ENCODE measurements at regions not wholly inside any gene's neighbourhood (a gene's known extent, or its start where the extent isn't known, plus 50 kb on each side); places are given as distances from the start of the nearest gene placed in this dataset.

DNA sequence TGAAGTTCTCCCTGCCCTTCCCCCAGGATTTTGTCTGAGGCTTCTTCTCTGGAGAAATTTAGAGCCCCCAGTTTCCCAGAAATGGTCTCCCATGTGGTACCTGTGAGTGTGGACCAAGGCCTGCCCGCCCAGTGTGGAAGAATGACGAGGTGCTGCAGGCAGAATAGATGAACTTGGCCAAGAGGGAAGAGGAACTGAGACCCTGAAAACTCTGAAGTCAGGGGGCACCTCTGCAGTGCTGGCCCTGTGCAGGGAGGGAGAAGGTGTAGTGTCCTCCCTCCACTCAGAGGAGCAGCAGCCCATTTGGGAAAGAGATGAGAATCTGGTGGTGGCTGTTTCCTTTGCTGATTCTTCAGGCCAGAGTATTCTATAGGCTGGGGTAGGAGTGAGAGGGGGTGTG is 115.2 kb upstream of the PCGF5 start:
- Histone ChIP-seq H3K4me3 (ENCODE audit: control insufficient read depth in 2 of 3, extremely low read depth in 1 of 3, insufficient read depth in 2 of 3, low read depth in 1 of 3, low read length in 3 of 3) (no peak overlapping the region), H4K20me1 (ENCODE audit: control insufficient read depth, extremely low read depth, insufficient read depth, low read length) (no peaks in the 10 kb centered on the region), H3K9ac (ENCODE audit: control insufficient read depth, extremely low read depth, insufficient read depth, low read length) (no peak overlapping the region), H3K4me1 (ENCODE audit: control insufficient read depth, extremely low read depth, insufficient read depth, low read length) (no peaks in the 10 kb centered on the region), H3K27me3 (ENCODE audit: control insufficient read depth, extremely low read depth, insufficient read depth, low read length) (peaks cover 7% of the 10 kb centered on the region), H3K9me3 (ENCODE audit: control insufficient read depth, low read depth, low read length) (no peaks in the 10 kb centered on the region), H3K9me1 (ENCODE audit: control insufficient read depth, extremely low read depth, insufficient read depth, low read length) (no peaks in the 10 kb centered on the region), H3K36me3 (ENCODE audit: control insufficient read depth in 2 of 2, extremely low read depth in 1 of 2, insufficient read depth in 2 of 2, low read length in 2 of 2) (no peaks in the 10 kb centered on the region), H3K27ac (ENCODE audit: control insufficient read depth, insufficient read depth, low read length) (no peak overlapping the region), H2AFZ (ENCODE audit: control insufficient read depth, low read length) (no peak overlapping the region), H3K79me2 (ENCODE audit: control insufficient read depth, insufficient read depth, low read length) (no peaks in the 10 kb centered on the region), H3K4me2 (ENCODE audit: control insufficient read depth, extremely low read depth, insufficient read depth, low read depth, low read length) (no peak overlapping the region)
- FAIRE-seq (no peak), DNase-seq (ENCODE audit: low read depth, low spot score) (no peak)
- dilution Hi-C loops (cut with MboI; ENCODE audit: extremely low pct_ligation_motif_present, low sequenced_read_pairs) = no loop called here
- no peak for TF ChIP-seq EZH2 (IDR thresholded peaks at IDR 0.05; ENCODE audit: low read length)
- TF ChIP-seq, protein P1, sequence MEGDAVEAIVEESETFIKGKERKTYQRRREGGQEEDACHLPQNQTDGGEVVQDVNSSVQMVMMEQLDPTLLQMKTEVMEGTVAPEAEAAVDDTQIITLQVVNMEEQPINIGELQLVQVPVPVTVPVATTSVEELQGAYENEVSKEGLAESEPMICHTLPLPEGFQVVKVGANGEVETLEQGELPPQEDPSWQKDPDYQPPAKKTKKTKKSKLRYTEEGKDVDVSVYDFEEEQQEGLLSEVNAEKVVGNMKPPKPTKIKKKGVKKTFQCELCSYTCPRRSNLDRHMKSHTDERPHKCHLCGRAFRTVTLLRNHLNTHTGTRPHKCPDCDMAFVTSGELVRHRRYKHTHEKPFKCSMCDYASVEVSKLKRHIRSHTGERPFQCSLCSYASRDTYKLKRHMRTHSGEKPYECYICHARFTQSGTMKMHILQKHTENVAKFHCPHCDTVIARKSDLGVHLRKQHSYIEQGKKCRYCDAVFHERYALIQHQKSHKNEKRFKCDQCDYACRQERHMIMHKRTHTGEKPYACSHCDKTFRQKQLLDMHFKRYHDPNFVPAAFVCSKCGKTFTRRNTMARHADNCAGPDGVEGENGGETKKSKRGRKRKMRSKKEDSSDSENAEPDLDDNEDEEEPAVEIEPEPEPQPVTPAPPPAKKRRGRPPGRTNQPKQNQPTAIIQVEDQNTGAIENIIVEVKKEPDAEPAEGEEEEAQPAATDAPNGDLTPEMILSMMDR (optimal IDR thresholded peaks at IDR 0.05 in 1 of 3, IDR thresholded peaks at IDR 0.05 in 1 of 3, conservative IDR thresholded peaks at IDR 0.05 in 1 of 3; ENCODE audit: extremely low read depth in 1 of 3, insufficient read depth in 2 of 3, low read length in 3 of 3) = no peak

- H3K4me1 ChIP-seq (ENCODE audit: control insufficient read depth, extremely low read depth, insufficient read depth, low read length) = no peaks in the 10 kb centered on the region
- no peak for DNase-seq (ENCODE audit: low read depth, low spot score)
- H3K27ac ChIP-seq (ENCODE audit: control insufficient read depth, insufficient read depth, low read length) = no peak overlapping the region
- H3K4me2 ChIP-seq (ENCODE audit: control insufficient read depth, extremely low read depth, insufficient read depth, low read depth, low read length) = no peak overlapping the region
- no peaks in the 10 kb centered on the region for H3K9me3 ChIP-seq (ENCODE audit: control insufficient read depth, low read depth, low read length)
- peaks cover 7% of the 10 kb centered on the region for H3K27me3 ChIP-seq (ENCODE audit: control insufficient read depth, extremely low read depth, insufficient read depth, low read length)
- H3K4me3 ChIP-seq (ENCODE audit: control insufficient read depth in 2 of 3, extremely low read depth in 1 of 3, insufficient read depth in 2 of 3, low read depth in 1 of 3, low read length in 3 of 3) = no peak overlapping the region
- dilution Hi-C loops (cut with MboI; ENCODE audit: extremely low pct_ligation_motif_present, low sequenced_read_pairs) = no loop called here
- H3K36me3 ChIP-seq (ENCODE audit: control insufficient read depth in 2 of 2, extremely low read depth in 1 of 2, insufficient read depth in 2 of 2, low read length in 2 of 2) = no peaks in the 10 kb centered on the region
- no peaks in the 10 kb centered on the region for H4K20me1 ChIP-seq (ENCODE audit: control insufficient read depth, extremely low read depth, insufficient read depth, low read length)
- H3K9ac ChIP-seq (ENCODE audit: control insufficient read depth, extremely low read depth, insufficient read depth, low read length) = no peak overlapping the region
- no peaks in the 10 kb centered on the region for H3K9me1 ChIP-seq (ENCODE audit: control insufficient read depth, extremely low read depth, insufficient read depth, low read length)
- TF ChIP-seq, protein P1 (optimal IDR thresholded peaks at IDR 0.05 in 1 of 3, IDR thresholded peaks at IDR 0.05 in 1 of 3, conservative IDR thresholded peaks at IDR 0.05 in 1 of 3; ENCODE audit: extremely low read depth in 1 of 3, insufficient read depth in 2 of 3, low read length in 3 of 3) = no peak
- no peak for TF ChIP-seq EZH2 (IDR thresholded peaks at IDR 0.05; ENCODE audit: low read length)
- no peak for FAIRE-seq
- H2AFZ ChIP-seq (ENCODE audit: control insufficient read depth, low read length) = no peak overlapping the region
- no peaks in the 10 kb centered on the region for H3K79me2 ChIP-seq (ENCODE audit: control insufficient read depth, insufficient read depth, low read length)
Measured at GRCh38 chr10:91108820-91109219, 111.6 kb upstream of the PCGF5 start.

Data from keratinocyte (primary cell).